HEK293 (cell line): ENCODE measurements at regions not wholly inside any gene's neighbourhood (a gene's known extent, or its start where the extent isn't known, plus 50 kb on each side); places are given as distances from the start of the nearest gene placed in this dataset.

ENCODE experiments used
- CTCF ChIA-PET: fragments of 350-600 bp; formaldehyde crosslinking; extraction: SDS; loops from one replicate; lab custom pipeline; 2021; ENCODE audit warnings: antibody characterized with exemption; lab: Yijun Ruan, JAX
- POLR2A ChIA-PET: fragments of 300-600 bp; formaldehyde crosslinking; extraction: SDS; loops from one replicate; lab custom pipeline; 2020; ENCODE audit warnings: antibody characterized with exemption, inconsistent platforms; lab: Yijun Ruan, JAX
- H3K27ac ChIP-seq: fragments of 200-500 bp; sonication (Bioruptor generic); 2 replicates; pipeline ENCODE4 v1.5.1; 2014; ENCODE audit warnings: low read depth, low read length, control low read depth, inconsistent platforms; ENCODE audit errors: extremely low read depth
- H3K36me3 ChIP-seq, 2 experiments: fragments of 200-500 bp in 1 of 2; sonication (Bioruptor generic) in 1 of 2; 1 replicate in 1 of 2; 2 replicates in 1 of 2; pipeline ENCODE4 v1.5.1; 2014 to 2017; ENCODE audit warnings: inconsistent platforms in 2 of 2, low read length in 2 of 2; ENCODE audit not compliant: control insufficient read depth in 2 of 2, insufficient read depth in 1 of 2
- H3K4me1 ChIP-seq: fragments of 200-500 bp; sonication (Bioruptor generic); 2 replicates; pipeline ENCODE4 v1.5.1; 2014; ENCODE audit warnings: mild to moderate bottlenecking, low read length, inconsistent platforms; ENCODE audit not compliant: control insufficient read depth, insufficient read depth
- H3K4me3 ChIP-seq: 2 replicates; pipeline ENCODE4 v1.5.1; 2011; ENCODE audit warnings: low read depth, mild to moderate bottlenecking, control low read depth, low read length, moderate library complexity
- H3K9me3 ChIP-seq: fragments of 200-500 bp; sonication (Bioruptor generic); 2 replicates; pipeline ENCODE4 v1.5.1; 2014; ENCODE audit warnings: low read depth, low read length, inconsistent platforms; ENCODE audit not compliant: control insufficient read depth, insufficient read depth
- ATF2 ChIP-seq: fragments of 450-650 bp; formaldehyde crosslinking; IDR thresholded peaks from 2 replicates; pipeline ENCODE4 v1.5.1; 2016; ENCODE audit warnings: missing biosample characterization, missing genetic modification characterization, low read depth
- MYNN ChIP-seq: fragments of 450-650 bp; formaldehyde crosslinking; IDR thresholded peaks from 2 replicates; pipeline ENCODE4 v1.5.1; 2016; ENCODE audit warnings: missing biosample characterization, missing genetic modification characterization, borderline replicate concordance
- YY1 ChIP-seq: fragments of 450-650 bp; formaldehyde crosslinking; IDR thresholded peaks from 2 replicates; pipeline ENCODE4 v1.5.1; 2018; ENCODE audit warnings: missing biosample characterization, missing genetic modification characterization
- ZFP37 ChIP-seq: fragments of 450-650 bp; formaldehyde crosslinking; IDR thresholded peaks from 2 replicates; pipeline ENCODE4 v1.5.1; 2016; ENCODE audit warnings: missing biosample characterization, missing genetic modification characterization
- ZNF138 ChIP-seq: fragments of 450-650 bp; formaldehyde crosslinking; IDR thresholded peaks from 2 replicates; pipeline ENCODE4 v1.5.1; 2016; ENCODE audit warnings: missing biosample characterization, missing genetic modification characterization, borderline replicate concordance
- ZNF202 ChIP-seq: fragments of 450-650 bp; formaldehyde crosslinking; IDR thresholded peaks from 2 replicates; pipeline ENCODE4 v1.5.1; 2016; ENCODE audit warnings: missing biosample characterization, missing genetic modification characterization, borderline replicate concordance
- ZNF248 ChIP-seq: fragments of 450-650 bp; formaldehyde crosslinking; IDR thresholded peaks from 2 replicates; pipeline ENCODE4 v1.5.1; 2017; ENCODE audit warnings: missing biosample characterization, missing genetic modification characterization
- ZNF335 ChIP-seq: fragments of 450-650 bp; formaldehyde crosslinking; conservative IDR thresholded peaks from 2 replicates; pipeline ENCODE4 v1.5.1; 2016; ENCODE audit warnings: missing biosample characterization, missing genetic modification characterization
- ZNF37A ChIP-seq: fragments of 450-650 bp; IDR thresholded peaks from 2 replicates; pipeline ENCODE4 v1.5.1; 2018; ENCODE audit warnings: missing biosample characterization, missing genetic modification characterization
- ZNF394 ChIP-seq: fragments of 450-650 bp; formaldehyde crosslinking; IDR thresholded peaks from 2 replicates; pipeline ENCODE4 v1.5.1; 2016; ENCODE audit warnings: missing biosample characterization, missing genetic modification characterization, mild to moderate bottlenecking, moderate library complexity, borderline replicate concordance
- ZNF433 ChIP-seq: fragments of 450-650 bp; formaldehyde crosslinking; IDR thresholded peaks from 2 replicates; pipeline ENCODE4 v1.5.1; 2016; ENCODE audit warnings: missing biosample characterization, missing genetic modification characterization, low read depth
- ZNF501 ChIP-seq: fragments of 450-650 bp; formaldehyde crosslinking; IDR thresholded peaks from 2 replicates; pipeline ENCODE4 v1.5.1; 2016; ENCODE audit warnings: missing biosample characterization, missing genetic modification characterization
- ZNF555 ChIP-seq: fragments of 450-650 bp; formaldehyde crosslinking; conservative IDR thresholded peaks from 2 replicates; pipeline ENCODE4 v1.5.1; 2017; ENCODE audit warnings: missing biosample characterization, mild to moderate bottlenecking, missing genetic modification characterization, inconsistent platforms
- ZNF621 ChIP-seq: fragments of 450-650 bp; formaldehyde crosslinking; IDR thresholded peaks from 2 replicates; pipeline ENCODE4 v1.5.1; 2017; ENCODE audit warnings: missing biosample characterization, missing genetic modification characterization
- ZNF768 ChIP-seq: fragments of 450-650 bp; formaldehyde crosslinking; IDR thresholded peaks from 2 replicates; pipeline ENCODE4 v1.5.1; 2018; ENCODE audit warnings: missing biosample characterization, mild to moderate bottlenecking, missing genetic modification characterization
- ZNF830 ChIP-seq: fragments of 450-650 bp; IDR thresholded peaks from 2 replicates; pipeline ENCODE4 v1.5.0; 2018; ENCODE audit warnings: missing biosample characterization, missing genetic modification characterization, low read depth, mild to moderate bottlenecking, moderate library complexity
- ZNF843 ChIP-seq: fragments of 450-650 bp; formaldehyde crosslinking; IDR thresholded peaks from 2 replicates; pipeline ENCODE4 v1.5.1; 2016; ENCODE audit warnings: missing biosample characterization, missing genetic modification characterization
- ZSCAN18 ChIP-seq: fragments of 450-650 bp; formaldehyde crosslinking; IDR thresholded peaks from 2 replicates; pipeline ENCODE4 v1.5.1; 2016; ENCODE audit warnings: missing biosample characterization, missing genetic modification characterization
- TF ChIP-seq, protein P1 (sequence below): fragments of 450-650 bp; formaldehyde crosslinking; IDR thresholded peaks from 2 replicates; pipeline ENCODE4 v1.5.1; 2016; ENCODE audit warnings: missing biosample characterization, missing genetic modification characterization
- TF ChIP-seq, protein P2 (sequence below): fragments of 450-650 bp; formaldehyde crosslinking; IDR thresholded peaks from 2 replicates; pipeline ENCODE4 v1.5.1; 2016; ENCODE audit warnings: missing biosample characterization, missing genetic modification characterization
- TF ChIP-seq, protein P3 (sequence below): fragments of 450-650 bp; formaldehyde crosslinking; IDR thresholded peaks from 2 replicates; pipeline ENCODE4 v1.5.1; 2016; ENCODE audit warnings: missing biosample characterization, missing genetic modification characterization
- TF ChIP-seq, protein P4 (sequence below): fragments of 450-650 bp; formaldehyde crosslinking; IDR thresholded peaks from 2 replicates; pipeline ENCODE4 v1.5.1; 2016; ENCODE audit warnings: missing biosample characterization, missing genetic modification characterization, low read depth
- TF ChIP-seq, protein P5 (sequence below): fragments of 450-650 bp; formaldehyde crosslinking; IDR thresholded peaks from 2 replicates; pipeline ENCODE4 v1.5.1; 2017; ENCODE audit warnings: missing biosample characterization, missing genetic modification characterization

GRCh38 chr10:125248489-125248888 lies 88.1 kb upstream of the CTBP2 start (continued):
- TF ChIP-seq, protein P1, sequence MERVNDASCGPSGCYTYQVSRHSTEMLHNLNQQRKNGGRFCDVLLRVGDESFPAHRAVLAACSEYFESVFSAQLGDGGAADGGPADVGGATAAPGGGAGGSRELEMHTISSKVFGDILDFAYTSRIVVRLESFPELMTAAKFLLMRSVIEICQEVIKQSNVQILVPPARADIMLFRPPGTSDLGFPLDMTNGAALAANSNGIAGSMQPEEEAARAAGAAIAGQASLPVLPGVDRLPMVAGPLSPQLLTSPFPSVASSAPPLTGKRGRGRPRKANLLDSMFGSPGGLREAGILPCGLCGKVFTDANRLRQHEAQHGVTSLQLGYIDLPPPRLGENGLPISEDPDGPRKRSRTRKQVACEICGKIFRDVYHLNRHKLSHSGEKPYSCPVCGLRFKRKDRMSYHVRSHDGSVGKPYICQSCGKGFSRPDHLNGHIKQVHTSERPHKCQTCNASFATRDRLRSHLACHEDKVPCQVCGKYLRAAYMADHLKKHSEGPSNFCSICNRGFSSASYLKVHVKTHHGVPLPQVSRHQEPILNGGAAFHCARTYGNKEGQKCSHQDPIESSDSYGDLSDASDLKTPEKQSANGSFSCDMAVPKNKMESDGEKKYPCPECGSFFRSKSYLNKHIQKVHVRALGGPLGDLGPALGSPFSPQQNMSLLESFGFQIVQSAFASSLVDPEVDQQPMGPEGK (tag by site-specific recombination): no peak
- TF ChIP-seq ZNF830 (tag by site-specific recombination): no peak
- TF ChIP-seq ZNF335 (tag by site-specific recombination): peak; percentile 48; the same call in 1 of the 2 replicates
- TF ChIP-seq ZNF394: no peak
- no peak for TF ChIP-seq ZNF248 (tag by site-specific recombination)
- TF ChIP-seq, protein P2, sequence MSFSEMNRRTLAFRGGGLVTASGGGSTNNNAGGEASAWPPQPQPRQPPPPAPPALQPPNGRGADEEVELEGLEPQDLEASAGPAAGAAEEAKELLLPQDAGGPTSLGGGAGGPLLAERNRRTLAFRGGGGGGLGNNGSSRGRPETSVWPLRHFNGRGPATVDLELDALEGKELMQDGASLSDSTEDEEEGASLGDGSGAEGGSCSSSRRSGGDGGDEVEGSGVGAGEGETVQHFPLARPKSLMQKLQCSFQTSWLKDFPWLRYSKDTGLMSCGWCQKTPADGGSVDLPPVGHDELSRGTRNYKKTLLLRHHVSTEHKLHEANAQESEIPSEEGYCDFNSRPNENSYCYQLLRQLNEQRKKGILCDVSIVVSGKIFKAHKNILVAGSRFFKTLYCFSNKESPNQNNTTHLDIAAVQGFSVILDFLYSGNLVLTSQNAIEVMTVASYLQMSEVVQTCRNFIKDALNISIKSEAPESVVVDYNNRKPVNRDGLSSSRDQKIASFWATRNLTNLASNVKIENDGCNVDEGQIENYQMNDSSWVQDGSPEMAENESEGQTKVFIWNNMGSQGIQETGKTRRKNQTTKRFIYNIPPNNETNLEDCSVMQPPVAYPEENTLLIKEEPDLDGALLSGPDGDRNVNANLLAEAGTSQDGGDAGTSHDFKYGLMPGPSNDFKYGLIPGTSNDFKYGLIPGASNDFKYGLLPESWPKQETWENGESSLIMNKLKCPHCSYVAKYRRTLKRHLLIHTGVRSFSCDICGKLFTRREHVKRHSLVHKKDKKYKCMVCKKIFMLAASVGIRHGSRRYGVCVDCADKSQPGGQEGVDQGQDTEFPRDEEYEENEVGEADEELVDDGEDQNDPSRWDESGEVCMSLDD (tag by site-specific recombination): no peak

GRCh38 chr10:125247576-125247975 lies 87.2 kb upstream of the CTBP2 start:
- H3K36me3 ChIP-seq: no peaks in the 10 kb centered on the region
- peaks cover 2% of the 10 kb centered on the region; the same call in 1 of the 2 replicates for H3K4me1 ChIP-seq
- CTCF ChIA-PET: no interaction called here
- H3K27ac ChIP-seq: no peak overlapping the region
- no peak overlapping the region for H3K4me3 ChIP-seq
- POLR2A ChIA-PET: no interaction called here
- no peaks in the 10 kb centered on the region for H3K9me3 ChIP-seq
- TF ChIP-seq ZNF830 (tag by site-specific recombination) (no peak), ZNF138 (tag by site-specific recombination) (no peak), MYNN (tag by site-specific recombination) (no peak), ZNF433 (tag by site-specific recombination) (no peak), ZNF501 (tag by site-specific recombination) (no peak), ZNF555 (no peak), ZFP37 (tag by site-specific recombination) (no peak), YY1 (tag by site-specific recombination) (no peak), ZNF202 (no peak), ZSCAN18 (tag by site-specific recombination) (no peak), ZNF843 (tag by site-specific recombination) (no peak), ZNF37A (no peak), ZNF621 (tag by site-specific recombination) (no peak), ATF2 (tag by site-specific recombination) (no peak), ZNF768 (tag by site-specific recombination) (no peak)
- TF ChIP-seq, protein P3, sequence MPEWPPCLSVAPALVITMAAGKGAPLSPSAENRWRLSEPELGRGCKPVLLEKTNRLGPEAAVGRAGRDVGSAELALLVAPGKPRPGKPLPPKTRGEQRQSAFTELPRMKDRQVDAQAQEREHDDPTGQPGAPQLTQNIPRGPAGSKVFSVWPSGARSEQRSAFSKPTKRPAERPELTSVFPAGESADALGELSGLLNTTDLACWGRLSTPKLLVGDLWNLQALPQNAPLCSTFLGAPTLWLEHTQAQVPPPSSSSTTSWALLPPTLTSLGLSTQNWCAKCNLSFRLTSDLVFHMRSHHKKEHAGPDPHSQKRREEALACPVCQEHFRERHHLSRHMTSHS (tag by site-specific recombination): no peak
- TF ChIP-seq, protein P4, sequence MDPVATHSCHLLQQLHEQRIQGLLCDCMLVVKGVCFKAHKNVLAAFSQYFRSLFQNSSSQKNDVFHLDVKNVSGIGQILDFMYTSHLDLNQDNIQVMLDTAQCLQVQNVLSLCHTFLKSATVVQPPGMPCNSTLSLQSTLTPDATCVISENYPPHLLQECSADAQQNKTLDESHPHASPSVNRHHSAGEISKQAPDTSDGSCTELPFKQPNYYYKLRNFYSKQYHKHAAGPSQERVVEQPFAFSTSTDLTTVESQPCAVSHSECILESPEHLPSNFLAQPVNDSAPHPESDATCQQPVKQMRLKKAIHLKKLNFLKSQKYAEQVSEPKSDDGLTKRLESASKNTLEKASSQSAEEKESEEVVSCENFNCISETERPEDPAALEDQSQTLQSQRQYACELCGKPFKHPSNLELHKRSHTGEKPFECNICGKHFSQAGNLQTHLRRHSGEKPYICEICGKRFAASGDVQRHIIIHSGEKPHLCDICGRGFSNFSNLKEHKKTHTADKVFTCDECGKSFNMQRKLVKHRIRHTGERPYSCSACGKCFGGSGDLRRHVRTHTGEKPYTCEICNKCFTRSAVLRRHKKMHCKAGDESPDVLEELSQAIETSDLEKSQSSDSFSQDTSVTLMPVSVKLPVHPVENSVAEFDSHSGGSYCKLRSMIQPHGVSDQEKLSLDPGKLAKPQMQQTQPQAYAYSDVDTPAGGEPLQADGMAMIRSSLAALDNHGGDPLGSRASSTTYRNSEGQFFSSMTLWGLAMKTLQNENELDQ (tag by site-specific recombination): no peak
- TF ChIP-seq, protein P5, sequence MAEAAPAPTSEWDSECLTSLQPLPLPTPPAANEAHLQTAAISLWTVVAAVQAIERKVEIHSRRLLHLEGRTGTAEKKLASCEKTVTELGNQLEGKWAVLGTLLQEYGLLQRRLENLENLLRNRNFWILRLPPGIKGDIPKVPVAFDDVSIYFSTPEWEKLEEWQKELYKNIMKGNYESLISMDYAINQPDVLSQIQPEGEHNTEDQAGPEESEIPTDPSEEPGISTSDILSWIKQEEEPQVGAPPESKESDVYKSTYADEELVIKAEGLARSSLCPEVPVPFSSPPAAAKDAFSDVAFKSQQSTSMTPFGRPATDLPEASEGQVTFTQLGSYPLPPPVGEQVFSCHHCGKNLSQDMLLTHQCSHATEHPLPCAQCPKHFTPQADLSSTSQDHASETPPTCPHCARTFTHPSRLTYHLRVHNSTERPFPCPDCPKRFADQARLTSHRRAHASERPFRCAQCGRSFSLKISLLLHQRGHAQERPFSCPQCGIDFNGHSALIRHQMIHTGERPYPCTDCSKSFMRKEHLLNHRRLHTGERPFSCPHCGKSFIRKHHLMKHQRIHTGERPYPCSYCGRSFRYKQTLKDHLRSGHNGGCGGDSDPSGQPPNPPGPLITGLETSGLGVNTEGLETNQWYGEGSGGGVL (tag by site-specific recombination): no peak
